CD14-positive monocyte (primary cell): ENCODE measurements at regions not wholly inside any gene's neighbourhood (a gene's known extent, or its start where the extent isn't known, plus 50 kb on each side); places are given as distances from the start of the nearest gene placed in this dataset.
A peak's percentile ranks its signal among the peaks of the same experiment; 100 is the strongest.

ENCODE experiments used
- DNase-seq, 3 donors: peaks; one replicate each; pipeline ENCODE4 v3.0.0-alpha.2; 2011 to 2022
- H2AFZ ChIP-seq: 2 replicates; pipeline ENCODE4 v1.6.0; 2012; ENCODE audit warnings: mild to moderate bottlenecking, low read depth, low read length, inconsistent platforms; ENCODE audit not compliant: insufficient read depth, poor library complexity, severe bottlenecking
- H3K27ac ChIP-seq, 2 donors: 1 replicate in 1 of 2; 2 replicates in 1 of 2; pipeline ENCODE4 v1.5.1; 2012 to 2013; ENCODE audit warnings: low read length in 2 of 2, control low read depth in 1 of 2, inconsistent platforms in 1 of 2, low read depth in 1 of 2, mild to moderate bottlenecking in 1 of 2
- H3K27me3 ChIP-seq, 2 donors: one replicate each; pipeline versions ENCODE4 v1.6.0 to v1.6.1; 2011 to 2013; ENCODE audit warnings: low read length in 2 of 2; ENCODE audit not compliant: control insufficient read depth in 2 of 2, insufficient read depth in 2 of 2
- H3K36me3 ChIP-seq, 2 donors: replicated peaks in 1 of 2; 1 replicate in 1 of 2; 2 replicates in 1 of 2; pipeline versions ENCODE4 v1.5.1 to v1.6.1; 2012 to 2013; ENCODE audit warnings: low read length in 2 of 2, control low read depth in 1 of 2, inconsistent platforms in 1 of 2, mild to moderate bottlenecking in 1 of 2; ENCODE audit not compliant: insufficient read depth in 2 of 2, control insufficient read depth in 1 of 2
- H3K4me1 ChIP-seq, 2 donors: 1 replicate in 1 of 2; 2 replicates in 1 of 2; pipeline versions ENCODE4 v1.5.1 to v1.6.1; 2012 to 2013; ENCODE audit warnings: low read length in 2 of 2, control low read depth in 1 of 2, inconsistent platforms in 1 of 2, mild to moderate bottlenecking in 1 of 2, moderate library complexity in 1 of 2; ENCODE audit not compliant: insufficient read depth in 2 of 2, control insufficient read depth in 1 of 2
- H3K4me2 ChIP-seq: replicated peaks from 2 replicates; pipeline ENCODE3; 2012; ENCODE audit warnings: low read length, moderate library complexity, mild to moderate bottlenecking; ENCODE audit not compliant: poor library complexity, severe bottlenecking; ENCODE audit errors: extremely low read depth
- H3K4me3 ChIP-seq, 3 experiments: fragments of 200-600 bp in 1 of 3; sonication (generic) in 1 of 3; replicated peaks in 1 of 3; 1 replicate in 2 of 3; 2 replicates in 1 of 3; pipeline ENCODE4 v1.5.1; 2011 to 2013; ENCODE audit warnings: low read length in 3 of 3, mild to moderate bottlenecking in 3 of 3, control low read depth in 2 of 3, low read depth in 2 of 3, inconsistent platforms in 1 of 3, moderate library complexity in 1 of 3
- H3K79me2 ChIP-seq: 2 replicates; pipeline ENCODE4 v1.6.0; 2012; ENCODE audit warnings: mild to moderate bottlenecking, control low read depth, inconsistent platforms, low read length, moderate library complexity; ENCODE audit not compliant: insufficient read depth
- H3K9ac ChIP-seq: 2 replicates; pipeline ENCODE4 v1.6.0; 2017; ENCODE audit warnings: low read length, mild to moderate bottlenecking; ENCODE audit not compliant: insufficient read depth, poor library complexity, severe bottlenecking
- H3K9me3 ChIP-seq, 2 donors: replicated peaks in 1 of 2; 1 replicate in 1 of 2; 2 replicates in 1 of 2; pipeline versions ENCODE4 v1.5.1 to v1.6.1; 2012 to 2013; ENCODE audit warnings: low read length in 2 of 2, control low read depth in 1 of 2; ENCODE audit not compliant: control insufficient read depth in 1 of 2, insufficient read depth in 1 of 2
- H4K20me1 ChIP-seq: 2 replicates; pipeline ENCODE4 v1.6.0; 2012; ENCODE audit warnings: mild to moderate bottlenecking, low read length, control low read depth, moderate library complexity; ENCODE audit not compliant: insufficient read depth
- H3K27ac Mint-ChIP-seq, 7 donors: one replicate each; pipeline ENCODE4 v1.8.0; 2020; ENCODE audit warnings: mild to moderate bottlenecking in 7 of 7, mixed read lengths in 7 of 7, moderate library complexity in 6 of 7, inconsistent platforms in 2 of 7
- H3K27me3 Mint-ChIP-seq, 3 donors: one replicate each; pipeline ENCODE4 v1.8.0; 2021 to 2022; ENCODE audit warnings: low read depth in 3 of 3, mild to moderate bottlenecking in 3 of 3, mixed read lengths in 3 of 3, moderate library complexity in 3 of 3, inconsistent platforms in 1 of 3
- H3K36me3 Mint-ChIP-seq, 2 donors: one replicate each; pipeline ENCODE4 v1.8.0; 2020; ENCODE audit warnings: mixed read lengths in 2 of 2, inconsistent platforms in 1 of 2, mild to moderate bottlenecking in 1 of 2
- H3K4me1 Mint-ChIP-seq: one replicate; pipeline ENCODE4 v1.8.0; 2020; ENCODE audit warnings: mild to moderate bottlenecking, mixed read lengths
- H3K4me3 Mint-ChIP-seq, 2 donors: one replicate each; pipeline ENCODE4 v1.8.0; 2020; ENCODE audit warnings: mild to moderate bottlenecking in 2 of 2, mixed read lengths in 2 of 2, moderate library complexity in 1 of 2
- H3K9me3 Mint-ChIP-seq, 7 donors: one replicate each; pipeline ENCODE4 v1.8.0; 2020 to 2022; ENCODE audit warnings: mixed read lengths in 7 of 7, mild to moderate bottlenecking in 6 of 7, moderate library complexity in 6 of 7, inconsistent platforms in 2 of 7
- CTCF ChIP-seq: fragments of 200-600 bp; IDR thresholded peaks from one replicate; pipeline ENCODE4 v1.8.0; 2022; ENCODE audit warnings: antibody characterized with exemption, mild to moderate bottlenecking
- WGBS: methylation state at CpG from one replicate; pipeline ENCODE4 v1.1.5; 2013; ENCODE audit warnings: missing lambda C conversion rate; ENCODE audit not compliant: insufficient coverage; 5-methylcytosine and 5-hydroxymethylcytosine counted together
- intact Hi-C, 2 donors: fragments of 100-400 bp; cut with micrococcal nuclease; formaldehyde crosslinking; loops; one replicate each; pipeline versions ENCODE4 v1.15.0 to v1.15.1; 2023

DNA sequence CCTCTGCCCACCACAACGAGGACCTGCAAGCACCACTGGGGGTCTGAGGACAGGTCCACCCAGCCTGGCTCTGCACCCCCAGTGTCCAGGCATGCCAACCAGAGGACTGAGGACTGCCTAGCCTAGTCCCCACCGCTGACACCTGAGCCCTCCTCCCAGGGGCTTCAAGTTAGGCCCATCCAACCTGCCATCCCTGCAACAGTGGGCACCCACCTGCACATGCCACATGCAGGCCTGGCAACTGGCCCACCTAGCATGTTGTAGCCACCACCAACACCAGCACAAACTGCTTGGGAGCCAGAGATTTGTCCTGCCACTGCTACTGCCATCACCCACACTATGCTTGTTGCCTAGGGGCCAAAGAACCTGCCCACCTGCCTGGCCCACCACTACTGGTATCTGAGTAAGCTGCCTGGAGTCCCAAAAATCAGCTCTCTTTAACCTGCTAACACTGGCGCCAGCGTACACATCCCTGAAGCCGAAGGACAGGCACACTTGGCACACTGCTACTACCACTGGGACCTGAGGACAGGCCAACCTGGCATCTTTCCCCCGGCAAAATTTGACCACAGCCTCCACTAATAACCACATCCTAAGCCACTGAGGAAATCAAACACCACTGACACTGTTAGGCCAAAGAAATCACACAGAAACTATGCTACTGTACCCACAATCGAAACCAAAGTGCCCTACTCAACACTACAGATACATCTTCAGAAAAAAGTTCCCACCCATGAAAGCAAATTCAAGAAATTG, 61.5 kb downstream of the PSMG1 start:
- H3K9me3 ChIP-seq = no peaks in the 10 kb centered on the region
- no peaks in the 10 kb centered on the region for H3K36me3 Mint-ChIP-seq
- no peak for DNase-seq
- H3K27me3 Mint-ChIP-seq = peaks cover 0 to 3% (median 0%) of the 10 kb centered on the region in 3 donors
- H3K79me2 ChIP-seq = no peaks in the 10 kb centered on the region
- H3K4me2 ChIP-seq = no peak overlapping the region
- no peak for TF ChIP-seq CTCF
- H3K4me1 Mint-ChIP-seq = peaks cover 17% of the 10 kb centered on the region
- H3K4me3 Mint-ChIP-seq = no peak overlapping the region
- 68% methylated on average over 6 of the region's 7 CpGs for WGBS
- H3K36me3 ChIP-seq = no peaks in the 10 kb centered on the region
- H4K20me1 ChIP-seq = no peaks in the 10 kb centered on the region
- H3K27ac Mint-ChIP-seq = peak overlapping the region in 2 of 7 donors; percentile 36 to 68
- no peak overlapping the region for H2AFZ ChIP-seq
- peaks cover 2 to 8% (median 6%) of the 10 kb centered on the region in 7 donors for H3K9me3 Mint-ChIP-seq
- intact Hi-C loops = loop anchor here in 1 of 2 donors (5.0 kb wide), 1 partner anchor 39 kb away; no protein-coding TSS in a partner anchor
- peaks cover 0 to 3% of the 10 kb centered on the region in 2 donors for H3K4me1 ChIP-seq
- H3K9ac ChIP-seq = no peak overlapping the region
- no peak overlapping the region for H3K4me3 ChIP-seq
- no peak overlapping the region for H3K27ac ChIP-seq
- no peaks in the 10 kb centered on the region for H3K27me3 ChIP-seq

GRCh38 chr21:39120876-39121599, 62.2 kb downstream of the PSMG1 start:
- Mint-ChIP-seq H3K4me3 (no peak overlapping the region), H3K27me3 (peaks cover 0 to 3% (median 2%) of the 10 kb centered on the region in 3 donors), H3K27ac (no peak overlapping the region), H3K4me1 (peaks cover 17% of the 10 kb centered on the region), H3K36me3 (no peaks in the 10 kb centered on the region), H3K9me3 (peaks cover 2 to 8% (median 6%) of the 10 kb centered on the region in 7 donors)
- Histone ChIP-seq H4K20me1 (no peaks in the 10 kb centered on the region), H3K9ac (no peak overlapping the region), H3K4me1 (peaks cover 0 to 3% of the 10 kb centered on the region in 2 donors), H3K79me2 (no peaks in the 10 kb centered on the region), H3K36me3 (no peaks in the 10 kb centered on the region), H3K27ac (no peak overlapping the region), H2AFZ (no peak overlapping the region), H3K27me3 (no peaks in the 10 kb centered on the region), H3K4me2 (no peak overlapping the region), H3K9me3 (no peaks in the 10 kb centered on the region), H3K4me3 (no peak overlapping the region)
- intact Hi-C loops = loop anchor here in 1 of 2 donors (5.0 kb wide), 1 partner anchor 39 kb away; no protein-coding TSS in a partner anchor
- 95% methylated on average over 7 of the region's 10 CpGs for WGBS
- TF ChIP-seq CTCF = no peak
- DNase-seq = no peak
